LNCAP (cell line): ENCODE measurements at regions not wholly inside any gene's neighbourhood (a gene's known extent, or its start where the extent isn't known, plus 50 kb on each side); places are given as distances from the start of the nearest gene placed in this dataset.

Experiments
- TF ChIP-seq, protein P1 (sequence below): fragments of 450-650 bp; IDR thresholded peaks from 2 replicates; pipeline ENCODE4 v1.5.1; 2017; ENCODE audit warnings: mild to moderate bottlenecking

DNA sequence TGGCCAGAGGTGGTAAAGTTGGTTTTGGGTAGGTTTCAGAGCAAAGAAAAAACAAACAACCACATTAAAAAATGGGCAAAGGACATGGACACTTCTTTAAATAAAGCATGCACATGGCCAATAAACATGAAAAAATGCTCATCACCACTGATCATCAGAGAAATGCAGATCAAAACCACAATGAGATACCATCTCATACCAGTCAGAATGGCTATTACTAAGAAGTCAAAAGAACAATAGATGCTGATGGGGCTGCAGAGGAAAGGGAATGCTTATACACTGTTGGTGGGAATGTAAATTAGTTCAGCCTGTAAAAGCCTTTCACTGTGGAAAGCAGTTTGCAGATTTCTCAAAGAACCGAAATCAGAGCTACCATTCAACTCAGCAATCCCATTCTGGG, 598.4 kb upstream of the SOX9 start:
- TF ChIP-seq, protein P1, sequence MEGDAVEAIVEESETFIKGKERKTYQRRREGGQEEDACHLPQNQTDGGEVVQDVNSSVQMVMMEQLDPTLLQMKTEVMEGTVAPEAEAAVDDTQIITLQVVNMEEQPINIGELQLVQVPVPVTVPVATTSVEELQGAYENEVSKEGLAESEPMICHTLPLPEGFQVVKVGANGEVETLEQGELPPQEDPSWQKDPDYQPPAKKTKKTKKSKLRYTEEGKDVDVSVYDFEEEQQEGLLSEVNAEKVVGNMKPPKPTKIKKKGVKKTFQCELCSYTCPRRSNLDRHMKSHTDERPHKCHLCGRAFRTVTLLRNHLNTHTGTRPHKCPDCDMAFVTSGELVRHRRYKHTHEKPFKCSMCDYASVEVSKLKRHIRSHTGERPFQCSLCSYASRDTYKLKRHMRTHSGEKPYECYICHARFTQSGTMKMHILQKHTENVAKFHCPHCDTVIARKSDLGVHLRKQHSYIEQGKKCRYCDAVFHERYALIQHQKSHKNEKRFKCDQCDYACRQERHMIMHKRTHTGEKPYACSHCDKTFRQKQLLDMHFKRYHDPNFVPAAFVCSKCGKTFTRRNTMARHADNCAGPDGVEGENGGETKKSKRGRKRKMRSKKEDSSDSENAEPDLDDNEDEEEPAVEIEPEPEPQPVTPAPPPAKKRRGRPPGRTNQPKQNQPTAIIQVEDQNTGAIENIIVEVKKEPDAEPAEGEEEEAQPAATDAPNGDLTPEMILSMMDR: no peak

DNA sequence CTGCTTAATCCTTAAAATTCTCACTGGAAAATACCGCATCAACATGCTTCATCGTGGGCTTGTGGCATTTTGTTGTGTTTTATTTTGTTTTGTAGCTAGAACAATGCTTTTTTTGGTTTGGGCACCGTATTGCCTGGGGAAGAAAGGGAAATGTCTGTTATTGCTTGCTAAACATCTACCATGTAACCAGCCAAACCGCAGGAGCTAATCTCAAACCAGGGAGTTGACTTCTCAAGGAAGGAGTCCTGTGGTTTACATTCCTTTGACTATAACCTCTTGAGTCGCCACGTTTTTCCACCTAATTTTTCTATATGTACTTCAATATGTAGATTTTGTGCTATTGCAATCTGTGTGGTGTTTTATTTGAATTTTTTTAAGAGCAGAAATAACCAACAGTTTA, 593.5 kb upstream of the SOX9 start:
- TF ChIP-seq, protein P1: no peak

DNA sequence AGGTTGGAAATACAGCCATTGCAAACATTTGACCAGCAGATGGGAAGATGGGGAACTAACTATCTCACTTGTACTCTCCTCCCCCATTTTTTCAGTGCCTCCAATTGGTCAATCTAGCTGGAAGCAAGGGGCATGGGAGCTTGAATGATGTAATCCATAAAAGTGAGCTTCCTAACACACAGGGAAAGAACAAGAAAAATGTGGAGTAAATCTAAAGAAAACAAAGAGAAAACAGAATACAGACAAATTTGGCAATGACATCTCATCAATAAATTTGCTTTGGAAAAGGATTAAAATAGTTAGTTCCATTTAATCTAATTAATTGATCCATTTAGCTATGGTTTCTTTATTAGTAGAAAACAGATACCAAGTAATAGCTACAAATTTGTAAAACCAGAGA, 592.6 kb upstream of the SOX9 start:
- TF ChIP-seq, protein P1: no peak

DNA sequence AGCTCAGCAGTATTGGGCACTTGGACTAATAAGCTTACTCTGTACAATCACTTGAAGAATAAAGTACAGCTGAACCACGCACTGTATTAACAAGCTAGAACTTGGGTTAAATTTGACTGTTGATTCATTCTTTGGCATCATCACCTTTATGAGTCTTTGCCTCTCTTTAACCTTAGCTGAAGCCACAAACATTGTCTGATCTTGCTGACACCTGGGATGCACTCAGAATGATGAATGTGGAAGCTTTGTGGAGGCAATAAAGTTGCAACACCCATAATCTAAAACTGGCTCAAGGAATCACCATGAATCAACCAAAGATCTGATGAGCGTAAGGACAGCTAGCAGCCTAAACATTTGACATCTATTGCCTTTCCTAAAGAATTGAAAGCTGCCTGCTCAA, 590.6 kb upstream of the SOX9 start:
- TF ChIP-seq, protein P1: no peak

DNA sequence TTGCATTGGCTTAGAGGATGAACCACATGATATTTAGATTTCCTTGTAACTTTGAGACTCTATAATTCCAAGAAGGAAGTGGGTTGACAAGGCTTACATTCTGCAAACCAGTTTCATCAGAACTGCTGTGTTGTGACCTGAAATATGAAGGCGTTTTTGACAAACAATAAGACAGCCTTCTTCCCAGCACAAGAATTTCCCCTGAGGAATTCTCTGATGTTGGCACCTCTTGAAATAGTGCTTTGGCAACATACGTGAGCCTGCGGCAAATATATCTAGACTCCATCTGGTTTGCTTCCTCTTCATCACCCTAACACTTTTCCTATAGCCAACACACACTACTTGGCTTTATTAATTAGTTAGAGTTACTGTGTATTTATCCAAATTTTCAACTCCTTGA, 585.5 kb upstream of the SOX9 start:
- TF ChIP-seq, protein P1: no peak

DNA sequence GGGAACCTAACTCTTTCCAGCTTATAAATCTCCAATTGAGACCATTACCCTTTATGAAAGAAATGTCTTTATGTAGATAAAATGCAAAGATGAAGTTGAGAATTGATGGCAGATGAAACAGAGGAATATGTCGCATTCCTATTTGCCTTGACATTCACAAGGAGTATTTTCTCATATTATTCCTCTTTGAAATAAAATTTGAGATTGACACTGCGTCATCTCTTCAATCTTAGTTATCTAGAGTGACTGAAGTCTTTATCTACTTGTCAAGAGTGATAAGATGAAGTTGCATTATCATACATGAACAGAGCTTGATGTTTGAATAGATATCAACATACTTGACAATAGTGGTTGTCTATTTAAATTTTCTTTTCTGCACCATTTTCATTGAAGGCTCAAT, 574.4 kb upstream of the SOX9 start:
- TF ChIP-seq, protein P1: no peak

DNA sequence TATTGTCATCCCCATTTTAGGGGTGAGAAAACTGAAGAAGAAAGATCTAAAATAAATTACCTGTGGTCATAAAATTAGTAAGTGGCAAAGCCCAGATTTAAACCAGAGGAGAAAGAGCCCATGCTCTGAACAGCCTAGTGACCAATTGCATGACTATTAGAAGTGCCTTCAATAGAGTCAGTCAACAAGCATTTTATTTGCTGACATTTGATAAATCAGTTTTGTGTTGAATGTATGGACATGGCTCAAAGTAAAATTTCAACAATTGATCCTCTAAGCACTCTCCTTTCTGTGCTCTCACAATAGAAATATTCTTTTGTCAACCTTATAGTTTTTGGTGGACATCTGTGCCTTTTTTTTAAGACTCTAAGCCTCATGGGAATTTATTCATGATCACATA, 572.9 kb upstream of the SOX9 start:
- TF ChIP-seq, protein P1: no peak

DNA sequence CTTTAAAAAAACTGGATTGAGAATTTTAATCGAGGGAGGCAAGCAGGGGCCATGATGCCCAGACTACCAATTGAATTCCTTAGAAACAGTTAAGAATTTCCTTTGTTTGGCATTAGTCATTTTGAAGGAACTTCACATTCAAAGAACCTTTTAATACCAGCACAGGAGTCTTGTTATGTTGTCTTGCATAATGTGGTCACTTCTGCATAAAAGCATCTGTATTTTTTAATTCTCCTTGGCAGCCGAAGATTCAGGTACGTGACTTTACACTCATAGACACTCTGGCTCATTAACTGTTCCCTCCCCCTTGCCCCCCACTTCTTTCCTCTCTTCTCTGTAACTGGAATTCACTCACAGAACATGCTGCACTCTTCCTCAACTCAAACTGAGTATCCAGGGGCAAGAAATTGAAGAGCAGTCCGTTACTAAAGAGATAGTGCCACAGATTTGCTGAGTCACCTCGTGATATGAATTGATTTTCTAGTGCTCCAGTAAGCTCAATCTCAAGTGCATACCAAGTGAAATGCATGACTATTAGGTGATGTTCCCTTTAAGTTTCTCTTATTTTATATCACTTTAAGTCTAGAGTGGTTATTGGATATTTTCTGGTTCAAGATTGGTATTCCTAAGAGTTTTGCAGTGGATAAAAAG, 572.2 kb upstream of the SOX9 start:
- TF ChIP-seq, protein P1: no peak
